ES-I3 (cell line): ENCODE measurements at regions not wholly inside any gene's neighbourhood (a gene's known extent, or its start where the extent isn't known, plus 50 kb on each side); places are given as distances from the start of the nearest gene placed in this dataset.

Source experiments
- H3K36me3 ChIP-seq: 2 replicates; pipeline ENCODE4 v1.6.1; 2013; ENCODE audit warnings: mild to moderate bottlenecking, low read length, control low read depth, moderate library complexity; ENCODE audit not compliant: insufficient read depth
- H3K4me1 ChIP-seq: 2 replicates; pipeline ENCODE4 v1.6.1; 2013; ENCODE audit warnings: mild to moderate bottlenecking, control low read depth, low read length; ENCODE audit not compliant: insufficient read depth
- H3K9ac ChIP-seq: 2 replicates; pipeline ENCODE4 v1.6.1; 2013; ENCODE audit warnings: low read depth, mild to moderate bottlenecking, low read length, moderate library complexity
- H3K9me3 ChIP-seq: 2 replicates; pipeline ENCODE4 v1.6.1; 2013; ENCODE audit warnings: mild to moderate bottlenecking, low read length, moderate library complexity; ENCODE audit not compliant: control insufficient read depth, insufficient read depth

DNA sequence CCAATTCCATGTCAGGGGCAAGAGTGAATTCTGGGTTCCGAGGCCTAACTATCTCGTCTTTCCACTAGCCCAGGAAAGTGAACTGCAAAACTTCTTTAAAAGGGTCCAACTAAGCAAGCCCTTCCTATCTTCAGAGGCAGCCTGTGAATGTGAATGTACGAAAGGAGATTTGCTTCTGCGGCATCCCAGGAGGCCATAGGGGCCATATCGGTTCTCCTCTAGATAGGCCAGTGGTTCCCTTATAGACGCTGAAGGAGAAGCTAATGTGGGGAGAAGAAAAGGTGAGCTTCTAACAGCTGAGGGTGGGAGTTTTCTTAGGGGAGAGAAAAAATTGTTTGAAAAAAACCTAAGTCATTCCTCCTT is 128.0 kb upstream of the C1orf174 start:
- Histone ChIP-seq H3K36me3 (no peaks in the 10 kb centered on the region), H3K9me3 (no peaks in the 10 kb centered on the region), H3K4me1 (peaks cover 5% of the 10 kb centered on the region; the same call in 1 of the 2 replicates), H3K9ac (no peak overlapping the region)

- peaks cover 10% of the 10 kb centered on the region; the same call in 1 of the 2 replicates for H3K4me1 ChIP-seq
- H3K36me3 ChIP-seq = no peaks in the 10 kb centered on the region
- H3K9me3 ChIP-seq = no peaks in the 10 kb centered on the region
- no peak overlapping the region for H3K9ac ChIP-seq
Measured at GRCh38 chr1:4029376-4029775, 129.3 kb upstream of the C1orf174 start.

- Histone ChIP-seq H3K9me3 (no peaks in the 10 kb centered on the region), H3K9ac (no peak overlapping the region), H3K4me1 (peaks cover 6% of the 10 kb centered on the region; the same call in 1 of the 2 replicates), H3K36me3 (no peaks in the 10 kb centered on the region)
Measured at GRCh38 chr1:4032571-4032970, 132.5 kb upstream of the C1orf174 start.

DNA sequence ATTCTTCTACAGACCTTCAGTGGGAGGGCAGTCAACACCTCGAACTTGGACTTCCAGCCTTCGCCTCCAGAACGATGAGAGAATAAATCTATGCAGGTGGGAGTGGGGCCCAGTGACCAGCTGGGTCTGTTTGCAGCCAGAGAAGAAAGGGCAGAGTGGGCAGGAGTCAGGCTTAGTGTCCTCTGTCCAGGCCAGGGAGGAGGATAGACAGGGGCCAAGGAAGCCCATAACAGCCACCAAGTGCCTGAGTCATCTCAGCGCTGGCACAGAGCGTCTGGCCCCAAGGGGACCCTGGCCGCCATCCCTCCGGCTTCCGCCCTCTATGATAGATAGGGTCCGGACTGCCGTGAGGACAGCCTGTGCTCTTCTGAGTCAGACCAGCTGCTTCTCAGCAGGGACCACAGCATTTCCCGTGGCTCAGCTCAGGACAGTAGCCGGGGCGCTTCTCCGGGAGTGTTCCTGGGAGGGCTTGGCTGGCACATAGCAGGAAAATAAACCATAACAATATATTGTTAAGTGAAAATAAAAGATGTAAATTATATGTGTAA is 133.1 kb upstream of the C1orf174 start:
- Histone ChIP-seq H3K36me3 (no peaks in the 10 kb centered on the region), H3K9me3 (no peaks in the 10 kb centered on the region)

GRCh38 chr1:4033713-4034112 is 133.6 kb upstream of the C1orf174 start:
- no peaks in the 10 kb centered on the region for H3K9me3 ChIP-seq
- H3K4me1 ChIP-seq = peaks cover 6% of the 10 kb centered on the region; the same call in 1 of the 2 replicates
- no peak overlapping the region for H3K9ac ChIP-seq
- H3K36me3 ChIP-seq = no peaks in the 10 kb centered on the region

More for the DNA sequence above, 133.1 kb upstream of the C1orf174 start:
- H3K9ac ChIP-seq = no peak overlapping the region
- H3K4me1 ChIP-seq = peaks cover 6% of the 10 kb centered on the region; the same call in 1 of the 2 replicates

- H3K9me3 ChIP-seq = no peaks in the 10 kb centered on the region
- H3K9ac ChIP-seq = no peak overlapping the region
- H3K4me1 ChIP-seq = peaks cover 6% of the 10 kb centered on the region; the same call in 1 of the 2 replicates
- H3K36me3 ChIP-seq = no peaks in the 10 kb centered on the region
Measured at GRCh38 chr1:4034318-4034887, 134.3 kb upstream of the C1orf174 start.

- Histone ChIP-seq H3K9me3 (no peaks in the 10 kb centered on the region), H3K4me1 (peaks cover 3% of the 10 kb centered on the region; the same call in 1 of the 2 replicates), H3K36me3 (no peaks in the 10 kb centered on the region), H3K9ac (no peak overlapping the region)
Measured at GRCh38 chr1:4044967-4045366, 144.9 kb upstream of the C1orf174 start.

- no peak overlapping the region for H3K9ac ChIP-seq
- H3K4me1 ChIP-seq = peaks cover 3% of the 10 kb centered on the region; the same call in 1 of the 2 replicates
- H3K9me3 ChIP-seq = no peaks in the 10 kb centered on the region
- H3K36me3 ChIP-seq = no peaks in the 10 kb centered on the region
Measured at GRCh38 chr1:4045397-4046010, 145.4 kb upstream of the C1orf174 start.

DNA sequence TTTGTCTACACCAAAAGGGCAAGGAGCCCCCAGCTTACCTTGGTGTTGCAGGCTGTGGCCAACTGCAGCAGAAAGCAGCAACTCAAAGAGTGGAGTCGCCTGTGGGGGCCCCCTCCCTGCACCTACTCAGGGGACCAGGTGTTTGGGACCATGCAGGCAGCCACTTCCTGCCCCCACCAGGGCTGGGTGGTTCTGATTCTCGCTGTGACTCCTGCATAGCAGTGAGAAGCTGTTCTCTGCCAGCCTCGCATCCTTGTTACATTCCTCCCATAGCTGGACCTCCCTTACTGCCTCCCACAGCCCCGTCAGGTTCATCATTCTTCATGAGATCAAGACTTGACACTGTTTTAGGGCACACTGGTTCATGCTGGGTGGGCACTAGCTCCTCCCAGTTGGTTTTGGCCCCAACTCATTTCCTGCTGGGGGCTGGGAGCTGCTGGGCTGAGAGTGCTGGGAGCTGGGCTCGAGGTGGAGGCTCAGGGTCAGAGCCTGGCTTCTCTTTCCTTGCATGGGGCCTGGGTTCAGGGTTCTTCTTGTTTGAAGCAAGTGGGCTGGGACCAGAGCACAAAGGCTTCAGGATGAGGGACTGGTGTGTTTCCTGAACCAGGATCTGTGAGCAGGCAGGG is 146.9 kb upstream of the C1orf174 start:
- Histone ChIP-seq H3K4me1 (peaks cover 3% of the 10 kb centered on the region; the same call in 1 of the 2 replicates), H3K9ac (no peak overlapping the region), H3K9me3 (no peaks in the 10 kb centered on the region), H3K36me3 (no peaks in the 10 kb centered on the region)

GRCh38 chr1:4047666-4048065 is 147.6 kb upstream of the C1orf174 start:
- Histone ChIP-seq H3K9ac (no peak overlapping the region), H3K9me3 (no peaks in the 10 kb centered on the region), H3K36me3 (no peaks in the 10 kb centered on the region), H3K4me1 (peaks cover 3% of the 10 kb centered on the region; the same call in 1 of the 2 replicates)

DNA sequence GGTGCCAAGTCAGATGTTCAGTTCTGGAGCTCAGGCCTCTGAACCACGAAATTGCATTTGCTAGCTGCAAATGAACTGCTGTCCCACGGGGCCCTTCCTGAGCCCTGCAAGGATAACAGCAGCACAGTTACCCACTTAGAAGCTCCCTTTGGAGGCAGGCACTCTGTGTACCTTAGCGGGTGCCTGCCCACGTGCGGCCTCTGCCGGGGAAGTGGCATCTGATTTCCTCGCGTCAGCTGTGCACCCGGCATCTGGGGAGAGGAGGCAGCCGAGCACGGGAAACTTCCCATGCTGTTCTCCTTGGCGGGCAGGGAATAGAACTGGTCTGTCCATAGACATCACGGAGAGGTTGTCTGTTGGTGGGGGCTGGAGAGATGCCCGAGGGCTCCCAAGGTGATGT is 148.0 kb upstream of the C1orf174 start:
- peaks cover 3% of the 10 kb centered on the region; the same call in 1 of the 2 replicates for H3K4me1 ChIP-seq
- no peaks in the 10 kb centered on the region for H3K36me3 ChIP-seq
- no peak overlapping the region for H3K9ac ChIP-seq
- H3K9me3 ChIP-seq = no peaks in the 10 kb centered on the region

GRCh38 chr1:4048921-4049320 is 148.8 kb upstream of the C1orf174 start:
- H3K9me3 ChIP-seq = no peaks in the 10 kb centered on the region
- no peak overlapping the region for H3K9ac ChIP-seq
- peaks cover 3% of the 10 kb centered on the region; the same call in 1 of the 2 replicates for H3K4me1 ChIP-seq
- H3K36me3 ChIP-seq = no peaks in the 10 kb centered on the region

DNA sequence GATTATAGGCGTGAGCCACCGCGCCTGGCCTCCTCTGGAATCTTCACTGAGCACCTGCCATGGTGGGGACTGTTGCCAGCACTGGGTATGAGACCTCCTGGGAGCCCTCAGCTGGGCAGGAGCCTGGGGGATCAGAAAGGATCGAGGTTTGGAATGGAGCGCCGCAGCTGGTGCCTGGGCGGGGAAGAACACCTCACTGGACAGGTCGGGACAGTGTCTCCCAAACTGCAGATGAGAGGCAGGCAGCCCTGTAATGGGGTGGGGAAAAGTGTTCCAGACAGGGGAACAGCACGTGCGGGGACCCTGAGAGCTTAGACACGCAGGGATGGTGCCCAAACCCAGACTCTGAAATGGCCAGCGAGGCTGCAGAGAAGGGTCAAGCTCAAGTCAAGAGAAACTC is 150.9 kb upstream of the C1orf174 start:
- Histone ChIP-seq H3K4me1 (peaks cover 3% of the 10 kb centered on the region; the same call in 1 of the 2 replicates), H3K9me3 (no peaks in the 10 kb centered on the region), H3K9ac (no peak overlapping the region), H3K36me3 (no peaks in the 10 kb centered on the region)

GRCh38 chr1:4052657-4053056 is 152.6 kb upstream of the C1orf174 start:
- no peaks in the 10 kb centered on the region for H3K9me3 ChIP-seq
- no peak overlapping the region for H3K9ac ChIP-seq
- H3K4me1 ChIP-seq = no peaks in the 10 kb centered on the region
- H3K36me3 ChIP-seq = no peaks in the 10 kb centered on the region
